ENCODE measurements at regions not wholly inside any gene's neighbourhood (a gene's known extent, or its start where the extent isn't known, plus 50 kb on each side); places are given as distances from the start of the nearest gene placed in this dataset.

DNA sequence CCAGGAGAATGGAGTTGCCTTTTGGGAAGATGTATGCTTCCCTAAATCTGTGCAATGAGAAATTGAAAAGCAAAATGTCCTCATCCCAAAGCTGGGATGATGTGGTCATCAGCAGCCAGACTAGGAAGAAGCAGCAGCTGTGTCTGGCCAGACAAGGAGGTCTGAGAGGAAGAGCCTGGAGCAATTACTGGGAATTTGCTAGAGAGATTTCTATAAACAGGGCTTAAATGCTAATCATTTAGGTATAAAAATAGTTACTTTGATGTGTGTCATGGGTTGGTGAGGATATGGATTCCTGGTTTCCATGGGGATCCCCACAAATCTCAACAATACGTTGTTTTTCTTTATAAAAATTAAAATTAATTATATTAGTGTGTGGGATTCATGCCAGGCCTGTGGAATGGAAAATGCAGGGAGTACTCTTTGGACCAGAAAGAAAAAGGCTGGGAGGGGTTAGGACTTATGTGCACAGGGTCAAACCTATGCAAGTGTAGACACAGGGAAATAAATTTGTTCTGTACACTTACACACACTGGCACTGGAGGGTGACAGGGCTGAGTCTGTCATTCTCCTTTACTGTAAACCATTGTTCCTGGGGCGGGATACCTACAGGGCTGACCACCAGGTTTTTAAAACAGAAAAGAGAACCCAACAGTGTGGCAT, 58.7 kb upstream of the TRPC7 start:
- TF ChIP-seq, protein P1, sequence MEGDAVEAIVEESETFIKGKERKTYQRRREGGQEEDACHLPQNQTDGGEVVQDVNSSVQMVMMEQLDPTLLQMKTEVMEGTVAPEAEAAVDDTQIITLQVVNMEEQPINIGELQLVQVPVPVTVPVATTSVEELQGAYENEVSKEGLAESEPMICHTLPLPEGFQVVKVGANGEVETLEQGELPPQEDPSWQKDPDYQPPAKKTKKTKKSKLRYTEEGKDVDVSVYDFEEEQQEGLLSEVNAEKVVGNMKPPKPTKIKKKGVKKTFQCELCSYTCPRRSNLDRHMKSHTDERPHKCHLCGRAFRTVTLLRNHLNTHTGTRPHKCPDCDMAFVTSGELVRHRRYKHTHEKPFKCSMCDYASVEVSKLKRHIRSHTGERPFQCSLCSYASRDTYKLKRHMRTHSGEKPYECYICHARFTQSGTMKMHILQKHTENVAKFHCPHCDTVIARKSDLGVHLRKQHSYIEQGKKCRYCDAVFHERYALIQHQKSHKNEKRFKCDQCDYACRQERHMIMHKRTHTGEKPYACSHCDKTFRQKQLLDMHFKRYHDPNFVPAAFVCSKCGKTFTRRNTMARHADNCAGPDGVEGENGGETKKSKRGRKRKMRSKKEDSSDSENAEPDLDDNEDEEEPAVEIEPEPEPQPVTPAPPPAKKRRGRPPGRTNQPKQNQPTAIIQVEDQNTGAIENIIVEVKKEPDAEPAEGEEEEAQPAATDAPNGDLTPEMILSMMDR (IDR thresholded peaks at IDR 0.05 in 4 of 5, conservative IDR thresholded peaks at IDR 0.05 in 1 of 5), result no peak
- TF ChIP-seq POLR2A (IDR thresholded peaks at IDR 0.05), result no peak
